Mucosa of descending colon (tissue), 3 donors: ENCODE measurements at regions not wholly inside any gene's neighbourhood (a gene's known extent, or its start where the extent isn't known, plus 50 kb on each side); places are given as distances from the start of the nearest gene placed in this dataset.

Experiments
- ATAC-seq: fragments of 200-7000 bp; cut with Tn5 transposase; one replicate; pipeline ENCODE4 v1.9.1; 2020; ENCODE audit warnings: mild to moderate bottlenecking, moderate library complexity
- DNase-seq, 3 donors: peaks; one replicate each; pipeline ENCODE4 v3.0.0-alpha.2; 2020
- H3K36me3 ChIP-seq: fragments of 200-600 bp; one replicate; pipeline ENCODE4 v1.8.0; 2021; ENCODE audit warnings: low read depth, mild to moderate bottlenecking
- H3K4me1 ChIP-seq: fragments of 200-600 bp; one replicate; pipeline ENCODE4 v1.8.0; 2021; ENCODE audit warnings: low read depth, mild to moderate bottlenecking
- H3K4me3 ChIP-seq: fragments of 200-600 bp; one replicate; pipeline ENCODE4 v1.8.0; 2021; ENCODE audit warnings: mild to moderate bottlenecking
- H3K9me3 ChIP-seq: fragments of 200-600 bp; one replicate; pipeline ENCODE4 v1.8.0; 2021; ENCODE audit warnings: mild to moderate bottlenecking
- CTCF ChIP-seq: fragments of 200-600 bp; IDR thresholded peaks from one replicate; pipeline ENCODE4 v1.8.0; 2022; ENCODE audit warnings: antibody characterized with exemption, mild to moderate bottlenecking
- intact Hi-C, 2 donors: fragments of 100-400 bp; cut with DNase I in 1 of 2; cut with micrococcal nuclease in 1 of 2; formaldehyde crosslinking; loops; one replicate each; pipeline versions ENCODE4 v1.11.0 to v1.11.1; 2022; cut with DNase I, micrococcal nuclease
- donor health status: DM: no; HTN: no; CAD: no; lungs with moderate emphysema.
- donor health status: DM: no; HTN: no; CAD: no.
- donor health status: DM: no; HTN: yes; CAD: no.

- no peak for ATAC-seq
- no peak for TF ChIP-seq CTCF
These were observed 153.7 kb upstream of the GADL1 start for GRCh38 chr3:31048143-31048542.

GRCh38 chr3:31050296-31050695 lies 155.8 kb upstream of the GADL1 start:
- H3K36me3 ChIP-seq, result no peaks in the 10 kb centered on the region
- ATAC-seq (no peak), DNase-seq (no peak)
- intact Hi-C loops, result no loop called here
- no peak for TF ChIP-seq CTCF
- H3K4me1 ChIP-seq, result no peaks in the 10 kb centered on the region
- peaks cover 4% of the 10 kb centered on the region for H3K9me3 ChIP-seq
- H3K4me3 ChIP-seq, result no peak overlapping the region

More at GRCh38 chr3:31048143-31048542, 153.7 kb upstream of the GADL1 start:
- H3K36me3 ChIP-seq, result no peaks in the 10 kb centered on the region
- no peaks in the 10 kb centered on the region for H3K4me1 ChIP-seq
- intact Hi-C loops, result no loop called here
- no peak overlapping the region for H3K4me3 ChIP-seq
- peaks cover 4% of the 10 kb centered on the region for H3K9me3 ChIP-seq
- DNase-seq, result no peak

GRCh38 chr3:31051226-31051625 lies 156.8 kb upstream of the GADL1 start:
- Histone ChIP-seq H3K9me3 (peaks cover 4% of the 10 kb centered on the region), H3K4me3 (no peak overlapping the region), H3K4me1 (no peaks in the 10 kb centered on the region), H3K36me3 (no peaks in the 10 kb centered on the region)
- no peak for DNase-seq
- intact Hi-C loops, result no loop called here
- no peak for ATAC-seq
- TF ChIP-seq CTCF, result no peak

- intact Hi-C loops, result no loop called here
- Histone ChIP-seq H3K36me3 (no peaks in the 10 kb centered on the region), H3K9me3 (peaks cover 4% of the 10 kb centered on the region), H3K4me1 (no peaks in the 10 kb centered on the region), H3K4me3 (no peak overlapping the region)
- TF ChIP-seq CTCF, result no peak
- no peak for ATAC-seq
- no peak for DNase-seq
These were observed 158.8 kb upstream of the GADL1 start for GRCh38 chr3:31053299-31053698.

- Histone ChIP-seq H3K4me3 (no peak overlapping the region), H3K4me1 (no peaks in the 10 kb centered on the region), H3K9me3 (peaks cover 4% of the 10 kb centered on the region), H3K36me3 (no peaks in the 10 kb centered on the region)
- DNase-seq (no peak), ATAC-seq (no peak)
- intact Hi-C loops, result no loop called here
- no peak for TF ChIP-seq CTCF
These were observed 159.6 kb upstream of the GADL1 start for GRCh38 chr3:31054032-31054431.

GRCh38 chr3:31055757-31056156 lies 161.3 kb upstream of the GADL1 start:
- intact Hi-C loops, result no loop called here
- no peak for TF ChIP-seq CTCF
- H3K4me1 ChIP-seq, result no peaks in the 10 kb centered on the region
- peaks cover 4% of the 10 kb centered on the region for H3K9me3 ChIP-seq
- no peak overlapping the region for H3K4me3 ChIP-seq
- DNase-seq (no peak), ATAC-seq (no peak)
- H3K36me3 ChIP-seq, result no peaks in the 10 kb centered on the region
